WTC11 (cell line): ENCODE measurements at regions not wholly inside any gene's neighbourhood (a gene's known extent, or its start where the extent isn't known, plus 50 kb on each side); places are given as distances from the start of the nearest gene placed in this dataset.

Experiments used
- ATAC-seq: fragments of 200-7000 bp; cut with Tn5 transposase; 2 replicates; pipeline ENCODE4 v1.10.0; 2021; ENCODE audit warnings: mild to moderate bottlenecking, moderate library complexity
- CTCF ChIA-PET: fragments of 300-600 bp; sonication (Branson Sonifier 250); formaldehyde crosslinking; loops from one replicate; lab custom pipeline; 2021; ENCODE audit warnings: antibody characterized with exemption; lab: Charles Lee
- POLR2A ChIA-PET: fragments of 350-600 bp; sonication (Branson Sonifier 250); formaldehyde crosslinking; loops from one replicate; lab custom pipeline; 2021; ENCODE audit warnings: antibody characterized with exemption; lab: Charles Lee
- DNase-seq: peaks from one replicate; pipeline ENCODE4 v3.0.0; 2021; ENCODE audit warnings: low spot score
- H3K27ac Mint-ChIP-seq: 2 replicates; pipeline ENCODE4 v1.8.0; 2021; ENCODE audit warnings: mixed read lengths
- H3K27me3 Mint-ChIP-seq: 2 replicates; pipeline ENCODE4 v1.8.0; 2021; ENCODE audit warnings: low read depth, mild to moderate bottlenecking, moderate library complexity, mixed read lengths
- H3K36me3 Mint-ChIP-seq: 2 replicates; pipeline ENCODE4 v1.8.0; 2021; ENCODE audit warnings: mixed read lengths
- H3K4me1 Mint-ChIP-seq: 2 replicates; pipeline ENCODE4 v1.8.0; 2022; ENCODE audit warnings: mixed read lengths
- H3K4me3 Mint-ChIP-seq: 2 replicates; pipeline ENCODE4 v1.8.0; 2021; ENCODE audit warnings: mild to moderate bottlenecking, moderate library complexity, mixed read lengths
- H3K9me3 Mint-ChIP-seq: 2 replicates; pipeline ENCODE4 v1.8.0; 2021; ENCODE audit warnings: mixed read lengths
- CBFB ChIP-seq: sonication (generic); formaldehyde crosslinking; IDR thresholded peaks from 2 replicates; pipeline ENCODE4 v1.8.1; 2022; ENCODE audit warnings: mild to moderate bottlenecking, low read depth, missing genetic modification reagents
- JAZF1 ChIP-seq: fragments of 250-450 bp; sonication (Bioruptor Pico); IDR thresholded peaks from 2 replicates; pipeline ENCODE4 v1.9.0; 2021; ENCODE audit warnings: moderate library complexity, mild to moderate bottlenecking, inconsistent platforms
- NFYB ChIP-seq: sonication (generic); formaldehyde crosslinking; conservative IDR thresholded peaks from 2 replicates; pipeline ENCODE4 v1.8.0; 2022; ENCODE audit warnings: low read depth, missing genetic modification reagents
- NR3C1 ChIP-seq: sonication (generic); formaldehyde crosslinking; conservative IDR thresholded peaks from 2 replicates; pipeline ENCODE4 v1.8.1; 2023; ENCODE audit warnings: low read depth, mild to moderate bottlenecking, missing genetic modification reagents
- OVOL2 ChIP-seq: fragments of 250-450 bp; sonication (Bioruptor Pico); IDR thresholded peaks from 2 replicates; pipeline ENCODE4 v1.9.0; 2021; ENCODE audit warnings: mild to moderate bottlenecking, borderline replicate concordance
- PRRX2 ChIP-seq: fragments of 250-450 bp; sonication (Bioruptor Pico); IDR thresholded peaks from 2 replicates; pipeline ENCODE4 v1.8.0; 2021; ENCODE audit warnings: mild to moderate bottlenecking
- RORB ChIP-seq: fragments of 250-450 bp; sonication (Bioruptor Pico); IDR thresholded peaks from 2 replicates; pipeline ENCODE4 v1.9.0; 2021; ENCODE audit warnings: mild to moderate bottlenecking
- TEAD4 ChIP-seq: sonication (generic); formaldehyde crosslinking; IDR thresholded peaks from 2 replicates; pipeline ENCODE4 v1.8.0; 2022; ENCODE audit warnings: mild to moderate bottlenecking, missing genetic modification reagents
- ZNF219 ChIP-seq: sonication (generic); formaldehyde crosslinking; IDR thresholded peaks from 2 replicates; pipeline ENCODE4 v1.8.0; 2023; ENCODE audit warnings: missing genetic modification reagents, mild to moderate bottlenecking, borderline replicate concordance
- TF ChIP-seq, protein P1 (sequence below): sonication (generic); formaldehyde crosslinking; IDR thresholded peaks from 2 replicates; pipeline ENCODE4 v1.8.1; 2023; ENCODE audit warnings: mild to moderate bottlenecking, missing genetic modification reagents, borderline replicate concordance
- TF ChIP-seq, protein P2 (sequence below): sonication (generic); formaldehyde crosslinking; IDR thresholded peaks from 2 replicates; pipeline ENCODE4 v1.8.0; 2022; ENCODE audit warnings: mild to moderate bottlenecking, missing genetic modification reagents
- TF ChIP-seq, protein P3 (sequence below): fragments of 250-450 bp; sonication (Bioruptor Pico); IDR thresholded peaks from 2 replicates; pipeline ENCODE4 v1.9.0; 2021; ENCODE audit warnings: mild to moderate bottlenecking
- TF ChIP-seq, protein P4 (sequence below): fragments of 250-450 bp; sonication (Bioruptor Pico); IDR thresholded peaks from 2 replicates; pipeline ENCODE4 v1.9.0; 2021; ENCODE audit warnings: moderate library complexity, mild to moderate bottlenecking, inconsistent platforms, borderline replicate concordance
- TF ChIP-seq, protein P5 (sequence below): sonication (generic); formaldehyde crosslinking; IDR thresholded peaks from 2 replicates; pipeline ENCODE4 v1.8.0; 2023; ENCODE audit warnings: missing genetic modification reagents, mild to moderate bottlenecking, borderline replicate concordance
- TF ChIP-seq, protein P6 (sequence below): fragments of 250-450 bp; sonication (Bioruptor Pico); IDR thresholded peaks from 2 replicates; pipeline ENCODE4 v1.9.0; 2021; ENCODE audit warnings: mild to moderate bottlenecking, borderline replicate concordance

DNA sequence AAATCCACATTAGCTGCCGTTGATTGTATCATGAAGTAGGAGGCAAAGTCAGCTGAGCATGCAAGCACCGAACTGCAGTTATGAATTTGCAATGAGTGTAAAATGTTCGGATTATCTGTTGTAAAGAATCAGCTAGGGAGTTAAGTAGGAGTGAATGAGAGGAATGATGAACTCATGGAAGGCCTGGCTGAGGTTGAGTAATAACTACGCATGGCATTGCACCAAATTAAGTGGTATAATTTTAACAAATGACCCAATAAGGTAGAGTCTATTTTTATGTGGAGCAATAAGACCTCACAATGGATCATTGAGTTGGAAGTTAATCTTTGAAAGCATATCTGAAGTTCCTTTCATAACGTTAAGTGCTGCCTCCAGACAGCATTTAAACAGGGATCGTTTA is 288.2 kb upstream of the CHST9 start:
- Mint-ChIP-seq H3K4me3 (no peak overlapping the region), H3K4me1 (peaks cover 7% of the 10 kb centered on the region; the same call in 1 of the 2 replicates), H3K36me3 (no peaks in the 10 kb centered on the region), H3K27me3 (no peaks in the 10 kb centered on the region), H3K27ac (no peak overlapping the region), H3K9me3 (0 out of 2 replicates have a peak, but pooled peaks cover 7% of the 10 kb centered on the region)
- ChIA-PET POLR2A (no interaction called here), CTCF (no interaction called here)
- DNase-seq, result no peak
- TF ChIP-seq, protein P1, sequence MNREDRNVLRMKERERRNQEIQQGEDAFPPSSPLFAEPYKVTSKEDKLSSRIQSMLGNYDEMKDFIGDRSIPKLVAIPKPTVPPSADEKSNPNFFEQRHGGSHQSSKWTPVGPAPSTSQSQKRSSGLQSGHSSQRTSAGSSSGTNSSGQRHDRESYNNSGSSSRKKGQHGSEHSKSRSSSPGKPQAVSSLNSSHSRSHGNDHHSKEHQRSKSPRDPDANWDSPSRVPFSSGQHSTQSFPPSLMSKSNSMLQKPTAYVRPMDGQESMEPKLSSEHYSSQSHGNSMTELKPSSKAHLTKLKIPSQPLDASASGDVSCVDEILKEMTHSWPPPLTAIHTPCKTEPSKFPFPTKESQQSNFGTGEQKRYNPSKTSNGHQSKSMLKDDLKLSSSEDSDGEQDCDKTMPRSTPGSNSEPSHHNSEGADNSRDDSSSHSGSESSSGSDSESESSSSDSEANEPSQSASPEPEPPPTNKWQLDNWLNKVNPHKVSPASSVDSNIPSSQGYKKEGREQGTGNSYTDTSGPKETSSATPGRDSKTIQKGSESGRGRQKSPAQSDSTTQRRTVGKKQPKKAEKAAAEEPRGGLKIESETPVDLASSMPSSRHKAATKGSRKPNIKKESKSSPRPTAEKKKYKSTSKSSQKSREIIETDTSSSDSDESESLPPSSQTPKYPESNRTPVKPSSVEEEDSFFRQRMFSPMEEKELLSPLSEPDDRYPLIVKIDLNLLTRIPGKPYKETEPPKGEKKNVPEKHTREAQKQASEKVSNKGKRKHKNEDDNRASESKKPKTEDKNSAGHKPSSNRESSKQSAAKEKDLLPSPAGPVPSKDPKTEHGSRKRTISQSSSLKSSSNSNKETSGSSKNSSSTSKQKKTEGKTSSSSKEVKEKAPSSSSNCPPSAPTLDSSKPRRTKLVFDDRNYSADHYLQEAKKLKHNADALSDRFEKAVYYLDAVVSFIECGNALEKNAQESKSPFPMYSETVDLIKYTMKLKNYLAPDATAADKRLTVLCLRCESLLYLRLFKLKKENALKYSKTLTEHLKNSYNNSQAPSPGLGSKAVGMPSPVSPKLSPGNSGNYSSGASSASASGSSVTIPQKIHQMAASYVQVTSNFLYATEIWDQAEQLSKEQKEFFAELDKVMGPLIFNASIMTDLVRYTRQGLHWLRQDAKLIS, result no peak
- TF ChIP-seq, protein P2, sequence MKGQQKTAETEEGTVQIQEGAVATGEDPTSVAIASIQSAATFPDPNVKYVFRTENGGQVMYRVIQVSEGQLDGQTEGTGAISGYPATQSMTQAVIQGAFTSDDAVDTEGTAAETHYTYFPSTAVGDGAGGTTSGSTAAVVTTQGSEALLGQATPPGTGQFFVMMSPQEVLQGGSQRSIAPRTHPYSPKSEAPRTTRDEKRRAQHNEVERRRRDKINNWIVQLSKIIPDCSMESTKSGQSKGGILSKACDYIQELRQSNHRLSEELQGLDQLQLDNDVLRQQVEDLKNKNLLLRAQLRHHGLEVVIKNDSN (CRISPR knock-in tag), result no peak
- TF ChIP-seq CBFB (CRISPR knock-in tag) (no peak), TEAD4 (CRISPR knock-in tag) (no peak), RORB (CRISPR knock-in tag) (no peak), NR3C1 (no peak), PRRX2 (CRISPR knock-in tag) (no peak), JAZF1 (CRISPR knock-in tag) (no peak), NFYB (no peak), OVOL2 (CRISPR knock-in tag) (no peak), ZNF219 (CRISPR knock-in tag) (no peak)
- TF ChIP-seq, protein P3, sequence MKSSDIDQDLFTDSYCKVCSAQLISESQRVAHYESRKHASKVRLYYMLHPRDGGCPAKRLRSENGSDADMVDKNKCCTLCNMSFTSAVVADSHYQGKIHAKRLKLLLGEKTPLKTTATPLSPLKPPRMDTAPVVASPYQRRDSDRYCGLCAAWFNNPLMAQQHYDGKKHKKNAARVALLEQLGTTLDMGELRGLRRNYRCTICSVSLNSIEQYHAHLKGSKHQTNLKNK (CRISPR knock-in tag), result no peak
- TF ChIP-seq, protein P4, sequence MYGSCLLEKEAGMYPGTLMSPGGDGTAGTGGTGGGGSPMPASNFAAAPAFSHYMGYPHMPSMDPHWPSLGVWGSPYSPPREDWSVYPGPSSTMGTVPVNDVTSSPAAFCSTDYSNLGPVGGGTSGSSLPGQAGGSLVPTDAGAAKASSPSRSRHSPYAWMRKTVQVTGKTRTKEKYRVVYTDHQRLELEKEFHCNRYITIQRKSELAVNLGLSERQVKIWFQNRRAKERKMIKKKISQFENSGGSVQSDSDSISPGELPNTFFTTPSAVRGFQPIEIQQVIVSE, result no peak
- TF ChIP-seq, protein P5, sequence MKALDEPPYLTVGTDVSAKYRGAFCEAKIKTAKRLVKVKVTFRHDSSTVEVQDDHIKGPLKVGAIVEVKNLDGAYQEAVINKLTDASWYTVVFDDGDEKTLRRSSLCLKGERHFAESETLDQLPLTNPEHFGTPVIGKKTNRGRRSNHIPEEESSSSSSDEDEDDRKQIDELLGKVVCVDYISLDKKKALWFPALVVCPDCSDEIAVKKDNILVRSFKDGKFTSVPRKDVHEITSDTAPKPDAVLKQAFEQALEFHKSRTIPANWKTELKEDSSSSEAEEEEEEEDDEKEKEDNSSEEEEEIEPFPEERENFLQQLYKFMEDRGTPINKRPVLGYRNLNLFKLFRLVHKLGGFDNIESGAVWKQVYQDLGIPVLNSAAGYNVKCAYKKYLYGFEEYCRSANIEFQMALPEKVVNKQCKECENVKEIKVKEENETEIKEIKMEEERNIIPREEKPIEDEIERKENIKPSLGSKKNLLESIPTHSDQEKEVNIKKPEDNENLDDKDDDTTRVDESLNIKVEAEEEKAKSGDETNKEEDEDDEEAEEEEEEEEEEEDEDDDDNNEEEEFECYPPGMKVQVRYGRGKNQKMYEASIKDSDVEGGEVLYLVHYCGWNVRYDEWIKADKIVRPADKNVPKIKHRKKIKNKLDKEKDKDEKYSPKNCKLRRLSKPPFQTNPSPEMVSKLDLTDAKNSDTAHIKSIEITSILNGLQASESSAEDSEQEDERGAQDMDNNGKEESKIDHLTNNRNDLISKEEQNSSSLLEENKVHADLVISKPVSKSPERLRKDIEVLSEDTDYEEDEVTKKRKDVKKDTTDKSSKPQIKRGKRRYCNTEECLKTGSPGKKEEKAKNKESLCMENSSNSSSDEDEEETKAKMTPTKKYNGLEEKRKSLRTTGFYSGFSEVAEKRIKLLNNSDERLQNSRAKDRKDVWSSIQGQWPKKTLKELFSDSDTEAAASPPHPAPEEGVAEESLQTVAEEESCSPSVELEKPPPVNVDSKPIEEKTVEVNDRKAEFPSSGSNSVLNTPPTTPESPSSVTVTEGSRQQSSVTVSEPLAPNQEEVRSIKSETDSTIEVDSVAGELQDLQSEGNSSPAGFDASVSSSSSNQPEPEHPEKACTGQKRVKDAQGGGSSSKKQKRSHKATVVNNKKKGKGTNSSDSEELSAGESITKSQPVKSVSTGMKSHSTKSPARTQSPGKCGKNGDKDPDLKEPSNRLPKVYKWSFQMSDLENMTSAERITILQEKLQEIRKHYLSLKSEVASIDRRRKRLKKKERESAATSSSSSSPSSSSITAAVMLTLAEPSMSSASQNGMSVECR (CRISPR knock-in tag), result no peak
- TF ChIP-seq, protein P6, sequence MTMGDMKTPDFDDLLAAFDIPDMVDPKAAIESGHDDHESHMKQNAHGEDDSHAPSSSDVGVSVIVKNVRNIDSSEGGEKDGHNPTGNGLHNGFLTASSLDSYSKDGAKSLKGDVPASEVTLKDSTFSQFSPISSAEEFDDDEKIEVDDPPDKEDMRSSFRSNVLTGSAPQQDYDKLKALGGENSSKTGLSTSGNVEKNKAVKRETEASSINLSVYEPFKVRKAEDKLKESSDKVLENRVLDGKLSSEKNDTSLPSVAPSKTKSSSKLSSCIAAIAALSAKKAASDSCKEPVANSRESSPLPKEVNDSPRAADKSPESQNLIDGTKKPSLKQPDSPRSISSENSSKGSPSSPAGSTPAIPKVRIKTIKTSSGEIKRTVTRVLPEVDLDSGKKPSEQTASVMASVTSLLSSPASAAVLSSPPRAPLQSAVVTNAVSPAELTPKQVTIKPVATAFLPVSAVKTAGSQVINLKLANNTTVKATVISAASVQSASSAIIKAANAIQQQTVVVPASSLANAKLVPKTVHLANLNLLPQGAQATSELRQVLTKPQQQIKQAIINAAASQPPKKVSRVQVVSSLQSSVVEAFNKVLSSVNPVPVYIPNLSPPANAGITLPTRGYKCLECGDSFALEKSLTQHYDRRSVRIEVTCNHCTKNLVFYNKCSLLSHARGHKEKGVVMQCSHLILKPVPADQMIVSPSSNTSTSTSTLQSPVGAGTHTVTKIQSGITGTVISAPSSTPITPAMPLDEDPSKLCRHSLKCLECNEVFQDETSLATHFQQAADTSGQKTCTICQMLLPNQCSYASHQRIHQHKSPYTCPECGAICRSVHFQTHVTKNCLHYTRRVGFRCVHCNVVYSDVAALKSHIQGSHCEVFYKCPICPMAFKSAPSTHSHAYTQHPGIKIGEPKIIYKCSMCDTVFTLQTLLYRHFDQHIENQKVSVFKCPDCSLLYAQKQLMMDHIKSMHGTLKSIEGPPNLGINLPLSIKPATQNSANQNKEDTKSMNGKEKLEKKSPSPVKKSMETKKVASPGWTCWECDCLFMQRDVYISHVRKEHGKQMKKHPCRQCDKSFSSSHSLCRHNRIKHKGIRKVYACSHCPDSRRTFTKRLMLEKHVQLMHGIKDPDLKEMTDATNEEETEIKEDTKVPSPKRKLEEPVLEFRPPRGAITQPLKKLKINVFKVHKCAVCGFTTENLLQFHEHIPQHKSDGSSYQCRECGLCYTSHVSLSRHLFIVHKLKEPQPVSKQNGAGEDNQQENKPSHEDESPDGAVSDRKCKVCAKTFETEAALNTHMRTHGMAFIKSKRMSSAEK (CRISPR knock-in tag), result no peak
- no peak for ATAC-seq
